DND-41 (cell line): ENCODE measurements at regions not wholly inside any gene's neighbourhood (a gene's known extent, or its start where the extent isn't known, plus 50 kb on each side); places are given as distances from the start of the nearest gene placed in this dataset.
"Not testable (repeated sequence)": the region's sequence is repeated elsewhere in the genome, so short reads cannot be mapped to it uniquely, and the experiment has no call there.

Experiments used
- EZH2 ChIP-seq: IDR thresholded peaks from 3 replicates; pipeline ENCODE4 v1.6.1; 2012; ENCODE audit warnings: borderline replicate concordance, low read depth, mild to moderate bottlenecking, moderate library complexity, low read length, inconsistent platforms; ENCODE audit not compliant: severe bottlenecking
- TF ChIP-seq, protein P1 (sequence below): IDR thresholded peaks from 2 replicates; pipeline ENCODE4 v1.5.1; 2012; ENCODE audit warnings: borderline replicate concordance, low read length, moderate library complexity, mild to moderate bottlenecking; ENCODE audit not compliant: poor library complexity, severe bottlenecking; ENCODE audit errors: extremely low read depth

DNA sequence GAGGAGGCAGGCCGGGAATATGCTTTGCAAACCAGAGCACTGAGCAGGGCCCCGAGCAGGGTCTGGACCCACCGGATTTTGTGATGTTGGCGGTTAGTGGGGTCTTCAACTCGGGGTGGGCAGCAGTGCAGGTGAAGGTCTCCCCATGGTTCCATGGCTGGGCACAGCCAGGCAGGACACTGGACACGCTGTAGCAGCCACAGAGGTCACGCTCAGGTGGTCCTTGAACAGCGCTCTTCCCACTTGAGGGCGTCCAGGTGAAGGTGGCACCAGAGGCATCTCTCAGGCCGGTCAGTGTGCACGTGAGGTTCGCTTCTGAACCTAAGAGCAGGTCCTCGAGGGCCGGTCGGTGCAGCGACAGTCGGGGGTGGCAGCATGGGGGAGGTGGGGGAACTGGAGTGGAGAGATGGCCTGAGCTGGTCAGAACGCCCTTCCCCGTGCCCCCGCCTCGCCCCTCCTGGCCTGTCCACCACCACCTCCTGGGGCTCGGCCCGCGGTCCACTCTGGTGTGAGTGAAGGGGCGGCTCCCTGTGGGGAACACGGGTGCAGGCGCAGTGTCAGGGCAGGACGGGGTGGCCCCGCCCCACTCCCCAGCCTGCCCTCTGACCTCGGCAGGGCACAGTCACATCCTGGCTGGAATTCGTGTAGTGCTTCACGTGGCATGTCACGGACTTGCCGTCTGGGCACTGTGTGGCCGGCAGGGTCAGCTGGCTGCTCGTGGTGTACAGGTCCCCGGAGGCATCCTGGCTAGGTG lies 61.3 kb downstream of the TMEM121 start:
- TF ChIP-seq, protein P1, sequence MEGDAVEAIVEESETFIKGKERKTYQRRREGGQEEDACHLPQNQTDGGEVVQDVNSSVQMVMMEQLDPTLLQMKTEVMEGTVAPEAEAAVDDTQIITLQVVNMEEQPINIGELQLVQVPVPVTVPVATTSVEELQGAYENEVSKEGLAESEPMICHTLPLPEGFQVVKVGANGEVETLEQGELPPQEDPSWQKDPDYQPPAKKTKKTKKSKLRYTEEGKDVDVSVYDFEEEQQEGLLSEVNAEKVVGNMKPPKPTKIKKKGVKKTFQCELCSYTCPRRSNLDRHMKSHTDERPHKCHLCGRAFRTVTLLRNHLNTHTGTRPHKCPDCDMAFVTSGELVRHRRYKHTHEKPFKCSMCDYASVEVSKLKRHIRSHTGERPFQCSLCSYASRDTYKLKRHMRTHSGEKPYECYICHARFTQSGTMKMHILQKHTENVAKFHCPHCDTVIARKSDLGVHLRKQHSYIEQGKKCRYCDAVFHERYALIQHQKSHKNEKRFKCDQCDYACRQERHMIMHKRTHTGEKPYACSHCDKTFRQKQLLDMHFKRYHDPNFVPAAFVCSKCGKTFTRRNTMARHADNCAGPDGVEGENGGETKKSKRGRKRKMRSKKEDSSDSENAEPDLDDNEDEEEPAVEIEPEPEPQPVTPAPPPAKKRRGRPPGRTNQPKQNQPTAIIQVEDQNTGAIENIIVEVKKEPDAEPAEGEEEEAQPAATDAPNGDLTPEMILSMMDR: not testable (repeated sequence)
- TF ChIP-seq EZH2: not testable (repeated sequence)
